Bronchial epithelial cell (primary cell): ENCODE measurements at regions not wholly inside any gene's neighbourhood (a gene's known extent, or its start where the extent isn't known, plus 50 kb on each side); places are given as distances from the start of the nearest gene placed in this dataset.

Experiments
- DNase-seq: peaks from one replicate; pipeline ENCODE4 v3.0.0-alpha.2; 2010; ENCODE audit warnings: low read depth
- FAIRE-seq: peaks from 2 replicates; lab custom pipeline; 2011; peaks lifted over from hg19 to GRCh38; lab: Jason Lieb, UNC
- H3K27me3 ChIP-seq: 2 replicates; pipeline ENCODE4 v1.5.1; 2011; ENCODE audit warnings: low read length; ENCODE audit not compliant: control insufficient read depth, insufficient read depth
- H3K36me3 ChIP-seq: 2 replicates; pipeline ENCODE4 v1.5.1; 2011; ENCODE audit warnings: low read length; ENCODE audit not compliant: control insufficient read depth, insufficient read depth
- H3K4me3 ChIP-seq: 2 replicates; pipeline ENCODE4 v1.5.1; 2011; ENCODE audit warnings: mild to moderate bottlenecking, low read depth, low read length, control low read depth
- CTCF ChIP-seq: IDR thresholded peaks from 2 replicates; pipeline ENCODE4 v1.5.1; 2011; ENCODE audit warnings: mild to moderate bottlenecking, moderate library complexity, low read length, control low read depth, inconsistent platforms; ENCODE audit not compliant: insufficient read depth, severe bottlenecking

- no peak for TF ChIP-seq CTCF
- DNase-seq: no peak
- Histone ChIP-seq H3K36me3 (no peaks in the 10 kb centered on the region), H3K4me3 (no peak overlapping the region), H3K27me3 (no peaks in the 10 kb centered on the region)
- no peak for FAIRE-seq
Measured at GRCh38 chr17:33939959-33940358, 315.1 kb upstream of the CCL2 start.

GRCh38 chr17:33940769-33941370 lies 314.2 kb upstream of the CCL2 start:
- Histone ChIP-seq H3K36me3 (no peaks in the 10 kb centered on the region), H3K27me3 (no peaks in the 10 kb centered on the region), H3K4me3 (no peak overlapping the region)
- TF ChIP-seq CTCF: no peak
- FAIRE-seq (no peak), DNase-seq (no peak)

GRCh38 chr17:33941744-33942143 lies 313.3 kb upstream of the CCL2 start:
- no peaks in the 10 kb centered on the region for H3K27me3 ChIP-seq
- FAIRE-seq: no peak

GRCh38 chr17:33942414-33942813 lies 312.7 kb upstream of the CCL2 start:
- FAIRE-seq (no peak), DNase-seq (no peak)
- Histone ChIP-seq H3K36me3 (no peaks in the 10 kb centered on the region), H3K4me3 (no peak overlapping the region), H3K27me3 (no peaks in the 10 kb centered on the region)
- TF ChIP-seq CTCF: no peak

More at GRCh38 chr17:33941744-33942143, 313.3 kb upstream of the CCL2 start:
- H3K4me3 ChIP-seq: no peak overlapping the region
- H3K36me3 ChIP-seq: no peaks in the 10 kb centered on the region
- TF ChIP-seq CTCF: no peak
- DNase-seq: no peak

GRCh38 chr17:33944412-33944811 lies 310.7 kb upstream of the CCL2 start:
- Histone ChIP-seq H3K36me3 (no peaks in the 10 kb centered on the region), H3K4me3 (no peak overlapping the region), H3K27me3 (no peaks in the 10 kb centered on the region)
- FAIRE-seq: no peak
- DNase-seq: no peak
- no peak for TF ChIP-seq CTCF

GRCh38 chr17:33944826-33945225 lies 310.3 kb upstream of the CCL2 start:
- Histone ChIP-seq H3K36me3 (no peaks in the 10 kb centered on the region), H3K27me3 (no peaks in the 10 kb centered on the region), H3K4me3 (no peak overlapping the region)
- DNase-seq (no peak), FAIRE-seq (no peak)
- TF ChIP-seq CTCF: no peak
